ENCODE measurements at regions not wholly inside any gene's neighbourhood (a gene's known extent, or its start where the extent isn't known, plus 50 kb on each side); places are given as distances from the start of the nearest gene placed in this dataset.

- TF ChIP-seq CTCF (IDR thresholded peaks at IDR 0.05) = no peak
- no peak for TF ChIP-seq ZFX (IDR thresholded peaks at IDR 0.05; ENCODE audit: borderline replicate concordance)
Measured at GRCh38 chr1:56355422-56355821, 223.9 kb downstream of the PLPP3 start.

GRCh38 chr1:56345831-56346230, 233.5 kb downstream of the PLPP3 start:
- no peak for TF ChIP-seq ZFX (IDR thresholded peaks at IDR 0.05; ENCODE audit: borderline replicate concordance)
- TF ChIP-seq CTCF (IDR thresholded peaks at IDR 0.05) = no peak
- no peak overlapping the region for H3K27ac ChIP-seq

More at GRCh38 chr1:56355422-56355821, 223.9 kb downstream of the PLPP3 start:
- no peak overlapping the region for H3K27ac ChIP-seq

DNA sequence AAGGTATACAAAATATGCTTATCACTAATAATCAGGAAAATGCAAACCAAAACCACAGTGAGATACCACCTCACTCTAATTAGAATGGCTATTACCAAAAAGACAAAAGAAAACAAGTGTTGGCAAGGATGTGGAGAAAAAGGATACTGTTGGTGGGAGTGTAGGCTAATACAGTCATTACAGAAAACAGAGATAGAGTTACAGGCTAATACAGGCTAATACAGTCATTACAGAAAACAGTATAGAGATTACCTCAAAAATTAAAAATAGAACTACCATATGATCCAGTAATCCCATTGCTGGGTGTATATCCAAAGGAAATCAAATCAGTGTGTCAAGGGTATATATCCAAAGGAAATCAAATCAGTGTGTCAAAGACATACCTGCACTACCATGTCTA, 238.4 kb downstream of the PLPP3 start:
- no peak overlapping the region for H3K27ac ChIP-seq
- TF ChIP-seq CTCF (IDR thresholded peaks at IDR 0.05) (no peak), ZFX (IDR thresholded peaks at IDR 0.05; ENCODE audit: borderline replicate concordance) (no peak)

- TF ChIP-seq CTCF (IDR thresholded peaks at IDR 0.05) = no peak
- TF ChIP-seq ZFX (IDR thresholded peaks at IDR 0.05; ENCODE audit: borderline replicate concordance) = no peak
- no peak overlapping the region for H3K27ac ChIP-seq
Measured at GRCh38 chr1:56339786-56340465, 239.4 kb downstream of the PLPP3 start.

DNA sequence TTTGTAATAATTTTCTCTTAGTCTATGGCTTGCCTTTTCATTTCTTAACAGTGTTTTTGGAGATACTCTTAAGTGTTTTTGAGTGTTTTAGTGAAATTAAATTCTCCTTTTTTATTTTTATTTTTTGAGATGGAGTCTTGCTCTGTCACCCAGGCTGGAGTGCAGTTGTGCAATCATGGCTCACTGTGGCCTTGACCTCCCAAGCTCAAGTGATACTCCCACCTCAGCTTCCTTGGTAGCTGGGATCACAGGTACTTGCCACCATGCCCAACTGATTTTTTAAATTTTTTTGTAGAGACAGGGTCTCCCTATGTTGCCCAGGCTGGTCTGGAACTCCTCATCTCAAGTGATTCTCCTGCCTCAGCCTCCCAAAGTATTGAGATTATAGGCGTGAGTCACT, 240.3 kb downstream of the PLPP3 start:
- TF ChIP-seq ZFX (IDR thresholded peaks at IDR 0.05; ENCODE audit: borderline replicate concordance) (no peak), CTCF (IDR thresholded peaks at IDR 0.05) (no peak)
- no peak overlapping the region for H3K27ac ChIP-seq

- no peak overlapping the region for H3K27ac ChIP-seq
- TF ChIP-seq CTCF (IDR thresholded peaks at IDR 0.05) = no peak
- no peak for TF ChIP-seq ZFX (IDR thresholded peaks at IDR 0.05; ENCODE audit: borderline replicate concordance)
Measured at GRCh38 chr1:56336982-56337381, 242.4 kb downstream of the PLPP3 start.

GRCh38 chr1:56335394-56335793, 244.0 kb downstream of the PLPP3 start:
- no peak overlapping the region for H3K27ac ChIP-seq

More at GRCh38 chr1:56335394-56335793, 244.0 kb downstream of the PLPP3 start:
- TF ChIP-seq CTCF (IDR thresholded peaks at IDR 0.05) = no peak
- no peak for TF ChIP-seq ZFX (IDR thresholded peaks at IDR 0.05; ENCODE audit: borderline replicate concordance)

All from 22Rv1 (cell line).